GM12892 (cell line): ENCODE measurements at regions not wholly inside any gene's neighbourhood (a gene's known extent, or its start where the extent isn't known, plus 50 kb on each side); places are given as distances from the start of the nearest gene placed in this dataset.

Source experiments
- DNase-seq: peaks from one replicate; pipeline ENCODE4 v3.0.0; 2011; ENCODE audit not compliant: insufficient read length
- FAIRE-seq: peaks from 2 replicates; lab custom pipeline; 2011; peaks lifted over from hg19 to GRCh38; lab: Jason Lieb, UNC
- POLR2A ChIP-seq: IDR thresholded peaks from 2 replicates; pipeline ENCODE4 v1.6.1; 2011; ENCODE audit warnings: low read depth, low read length, control low read depth
- POLR2AphosphoS5 ChIP-seq: IDR thresholded peaks from 2 replicates; pipeline ENCODE4 v1.6.1; 2011; ENCODE audit warnings: low read depth, low read length, control low read depth
- TAF1 ChIP-seq: IDR thresholded peaks from 2 replicates; pipeline ENCODE4 v1.6.1; 2011; ENCODE audit warnings: low read depth, mild to moderate bottlenecking, control low read depth, low read length, borderline replicate concordance

DNA sequence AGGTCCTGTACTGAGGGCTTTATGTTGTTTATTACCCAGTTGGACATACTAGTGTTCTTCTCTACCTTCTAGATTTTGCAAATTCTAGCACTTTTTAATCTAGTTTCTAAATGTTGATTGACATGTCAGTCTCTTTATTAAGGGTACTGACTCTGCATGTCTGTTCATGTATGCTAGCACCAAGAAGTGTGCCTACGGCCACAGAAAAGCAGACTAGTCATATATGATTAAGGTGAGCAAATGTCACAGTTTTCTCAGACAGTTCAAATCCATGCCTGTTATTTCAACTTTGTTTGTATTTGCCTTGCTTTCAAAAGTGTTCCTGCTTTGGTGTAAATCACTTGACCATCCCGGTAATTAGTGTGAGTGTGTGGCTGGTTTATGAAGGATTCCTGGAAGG is 145.0 kb upstream of the DSEL start:
- TF ChIP-seq POLR2A (no peak), TAF1 (no peak), POLR2AphosphoS5 (no peak)
- FAIRE-seq (no peak), DNase-seq (no peak)

GRCh38 chr18:67654101-67654500 is 137.6 kb upstream of the DSEL start:
- no peak for TF ChIP-seq TAF1
- DNase-seq (no peak), FAIRE-seq (no peak)

GRCh38 chr18:67652288-67652687 is 135.8 kb upstream of the DSEL start:
- FAIRE-seq: no peak
- TF ChIP-seq POLR2A (no peak), TAF1 (no peak)
- no peak for DNase-seq

DNA sequence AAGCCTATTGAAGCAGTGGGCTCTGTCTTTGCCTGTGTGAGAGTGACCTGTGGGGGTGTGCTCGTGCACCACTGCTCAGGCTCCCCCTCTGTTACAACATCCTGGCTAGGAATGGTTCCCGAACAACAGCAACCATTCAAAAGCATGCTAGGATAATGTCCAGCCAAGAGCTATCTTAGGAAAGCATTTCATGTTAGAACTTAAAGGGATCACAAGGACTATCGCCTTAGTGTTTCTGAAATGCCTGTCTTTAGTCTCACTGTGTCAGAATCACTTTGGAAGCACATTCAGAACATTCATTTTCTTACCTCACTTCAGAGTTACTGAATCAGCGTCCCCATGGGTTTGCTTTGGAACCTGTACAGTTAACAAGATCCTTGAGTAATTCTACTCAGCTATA is 134.9 kb upstream of the DSEL start:
- TF ChIP-seq TAF1: no peak
- no peak for TF ChIP-seq POLR2AphosphoS5
- DNase-seq (no peak), FAIRE-seq (no peak)

DNA sequence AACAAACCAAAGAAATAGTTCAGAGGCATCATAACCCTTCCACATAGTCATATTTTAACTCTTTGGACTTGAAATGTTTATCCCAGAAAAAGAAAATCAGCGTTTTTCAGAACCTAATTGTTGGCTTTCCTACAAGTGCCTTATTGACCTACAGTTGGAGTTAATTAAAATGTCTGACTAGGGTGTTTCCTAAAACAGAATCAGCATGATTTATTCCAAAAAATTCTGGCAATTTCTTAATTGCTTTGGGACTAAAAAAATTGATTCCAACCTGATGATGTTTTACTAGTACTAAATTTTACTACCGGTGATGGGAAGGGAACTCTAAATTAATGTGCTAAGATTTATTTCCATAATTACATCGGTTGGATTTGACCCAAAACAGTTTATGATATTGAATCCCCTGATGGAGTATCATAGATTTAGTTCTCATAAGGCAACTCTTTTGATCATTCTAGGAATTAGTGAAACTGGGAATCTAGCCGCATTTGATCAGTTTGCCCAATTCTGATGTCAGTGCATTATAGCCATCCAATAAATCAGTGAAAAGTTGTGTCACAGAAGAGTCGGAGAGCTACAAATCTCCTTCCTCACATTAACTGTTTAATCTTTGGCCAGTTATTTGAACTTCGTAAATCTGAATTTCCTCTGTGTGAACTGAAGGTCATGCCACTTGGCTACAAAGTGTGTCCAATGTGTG is 134.3 kb upstream of the DSEL start:
- TF ChIP-seq POLR2A: no peak
- TF ChIP-seq TAF1: no peak
- TF ChIP-seq POLR2AphosphoS5: no peak
- no peak for DNase-seq
- FAIRE-seq: no peak

DNA sequence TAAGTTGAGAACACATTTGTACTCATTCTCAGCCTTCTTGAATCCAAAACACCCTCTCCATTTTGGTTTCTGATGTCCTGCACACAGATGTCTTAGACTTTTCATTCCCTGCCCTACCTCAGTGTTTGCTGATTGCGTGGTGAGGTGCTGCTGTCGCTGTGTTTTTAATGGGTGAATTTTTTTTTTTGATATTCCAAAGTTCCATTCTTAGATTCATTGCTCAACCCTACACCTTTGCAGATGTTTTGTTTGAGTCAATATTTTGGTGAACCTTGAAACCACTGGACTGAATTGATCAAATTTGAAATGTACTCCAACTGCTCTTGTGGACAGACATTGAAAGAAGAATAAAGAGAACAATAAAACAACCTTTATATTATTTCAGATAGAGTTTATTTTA is 130.4 kb upstream of the DSEL start:
- TF ChIP-seq TAF1 (no peak), POLR2AphosphoS5 (no peak), POLR2A (no peak)
- no peak for DNase-seq
- FAIRE-seq: no peak

- TF ChIP-seq POLR2A (no peak), TAF1 (no peak), POLR2AphosphoS5 (no peak)
- DNase-seq (no peak), FAIRE-seq (no peak)
Measured at GRCh38 chr18:67644226-67644625, 127.7 kb upstream of the DSEL start.

DNA sequence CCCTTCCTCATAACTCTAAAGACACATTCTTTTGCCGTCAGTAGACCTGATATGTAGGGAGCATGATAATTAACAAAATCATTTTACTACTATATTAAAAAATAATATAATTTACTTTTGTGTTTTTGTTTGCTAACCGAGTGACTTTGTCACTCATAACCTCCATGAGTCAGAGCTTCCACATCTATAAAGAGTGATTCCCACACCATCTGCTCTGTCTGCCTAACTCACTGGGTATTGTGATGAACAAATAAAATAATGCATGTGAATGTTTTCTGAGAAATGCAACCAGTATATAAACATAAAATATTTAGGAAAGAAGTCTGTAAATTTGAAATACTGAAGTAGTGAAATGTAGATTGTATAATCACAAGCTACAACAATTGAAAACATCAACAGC is 123.4 kb upstream of the DSEL start:
- TF ChIP-seq POLR2AphosphoS5 (no peak), TAF1 (no peak), POLR2A (no peak)
- DNase-seq (no peak), FAIRE-seq (no peak)

GRCh38 chr18:67636597-67637385 is 120.3 kb upstream of the DSEL start:
- DNase-seq (no peak), FAIRE-seq (no peak)
- TF ChIP-seq POLR2A: no peak
- no peak for TF ChIP-seq POLR2AphosphoS5

- TF ChIP-seq TAF1 (no peak), POLR2AphosphoS5 (no peak), POLR2A (no peak)
- FAIRE-seq (no peak), DNase-seq (no peak)
Measured at GRCh38 chr18:67634631-67635338, 118.3 kb upstream of the DSEL start.

- FAIRE-seq (no peak), DNase-seq (no peak)
- TF ChIP-seq TAF1 (no peak), POLR2AphosphoS5 (no peak), POLR2A (no peak)
Measured at GRCh38 chr18:67633939-67634338, 117.4 kb upstream of the DSEL start.

DNA sequence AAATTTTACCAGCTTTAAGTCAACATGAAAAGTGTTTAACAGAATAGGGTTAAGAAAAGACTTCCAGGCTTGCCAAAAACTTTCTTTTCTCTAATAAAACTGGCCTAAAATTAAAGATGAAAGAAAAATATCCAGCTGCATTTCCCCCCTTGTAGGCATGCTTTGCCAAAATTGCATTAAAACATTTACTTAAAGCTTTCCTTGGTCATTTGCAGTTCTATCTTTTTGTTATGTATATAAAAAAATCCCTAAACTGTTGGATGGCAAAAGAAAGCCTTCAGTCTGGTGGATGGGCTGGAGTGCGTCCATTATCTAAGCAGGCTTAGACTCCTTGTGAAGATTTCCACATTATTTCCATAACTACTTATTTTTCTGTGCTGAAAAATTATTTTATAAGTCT is 105.4 kb upstream of the DSEL start:
- no peak for TF ChIP-seq POLR2A
- TF ChIP-seq POLR2AphosphoS5: no peak
- TF ChIP-seq TAF1: no peak
- FAIRE-seq (no peak), DNase-seq (no peak)
